GM12865 (cell line): ENCODE measurements at regions not wholly inside any gene's neighbourhood (a gene's known extent, or its start where the extent isn't known, plus 50 kb on each side); places are given as distances from the start of the nearest gene placed in this dataset.
"Not testable (repeated sequence)": the region's sequence is repeated elsewhere in the genome, so short reads cannot be mapped to it uniquely, and the experiment has no call there.

Experiments
- DNase-seq: peaks from one replicate; pipeline ENCODE4 v3.0.0; 2010; ENCODE audit warnings: low read depth
- H3K4me3 ChIP-seq: 2 replicates; pipeline ENCODE4 v1.5.1; 2011; ENCODE audit warnings: mild to moderate bottlenecking, low read depth, low read length, control low read depth
- TF ChIP-seq, protein P1 (sequence below): IDR thresholded peaks from 2 replicates; pipeline ENCODE4 v1.5.1; 2011; ENCODE audit warnings: low read length, control low read depth, low read depth, inconsistent platforms; ENCODE audit not compliant: insufficient read depth; ENCODE audit errors: missing control alignments

DNA sequence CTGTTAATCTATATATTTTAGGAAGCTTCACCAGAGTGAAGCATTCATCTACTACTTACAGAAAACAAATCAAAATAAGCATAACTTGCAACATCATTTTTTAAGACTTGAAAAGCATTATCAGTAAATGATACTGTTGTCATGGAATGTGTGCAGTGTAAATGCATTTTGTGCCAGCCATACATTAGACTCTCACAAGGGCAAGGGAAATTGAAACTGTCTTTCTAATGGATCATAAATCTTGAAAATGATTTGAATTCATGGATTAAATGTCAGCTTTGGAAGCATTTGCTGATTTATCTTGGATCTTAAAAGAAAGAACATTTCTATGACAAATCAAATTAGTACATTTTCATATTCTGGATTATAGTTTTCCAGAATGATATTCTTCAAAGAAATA, 338.3 kb upstream of the SGO1 start:
- no peak for DNase-seq
- H3K4me3 ChIP-seq, result no peak overlapping the region
- TF ChIP-seq, protein P1, sequence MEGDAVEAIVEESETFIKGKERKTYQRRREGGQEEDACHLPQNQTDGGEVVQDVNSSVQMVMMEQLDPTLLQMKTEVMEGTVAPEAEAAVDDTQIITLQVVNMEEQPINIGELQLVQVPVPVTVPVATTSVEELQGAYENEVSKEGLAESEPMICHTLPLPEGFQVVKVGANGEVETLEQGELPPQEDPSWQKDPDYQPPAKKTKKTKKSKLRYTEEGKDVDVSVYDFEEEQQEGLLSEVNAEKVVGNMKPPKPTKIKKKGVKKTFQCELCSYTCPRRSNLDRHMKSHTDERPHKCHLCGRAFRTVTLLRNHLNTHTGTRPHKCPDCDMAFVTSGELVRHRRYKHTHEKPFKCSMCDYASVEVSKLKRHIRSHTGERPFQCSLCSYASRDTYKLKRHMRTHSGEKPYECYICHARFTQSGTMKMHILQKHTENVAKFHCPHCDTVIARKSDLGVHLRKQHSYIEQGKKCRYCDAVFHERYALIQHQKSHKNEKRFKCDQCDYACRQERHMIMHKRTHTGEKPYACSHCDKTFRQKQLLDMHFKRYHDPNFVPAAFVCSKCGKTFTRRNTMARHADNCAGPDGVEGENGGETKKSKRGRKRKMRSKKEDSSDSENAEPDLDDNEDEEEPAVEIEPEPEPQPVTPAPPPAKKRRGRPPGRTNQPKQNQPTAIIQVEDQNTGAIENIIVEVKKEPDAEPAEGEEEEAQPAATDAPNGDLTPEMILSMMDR, result no peak

DNA sequence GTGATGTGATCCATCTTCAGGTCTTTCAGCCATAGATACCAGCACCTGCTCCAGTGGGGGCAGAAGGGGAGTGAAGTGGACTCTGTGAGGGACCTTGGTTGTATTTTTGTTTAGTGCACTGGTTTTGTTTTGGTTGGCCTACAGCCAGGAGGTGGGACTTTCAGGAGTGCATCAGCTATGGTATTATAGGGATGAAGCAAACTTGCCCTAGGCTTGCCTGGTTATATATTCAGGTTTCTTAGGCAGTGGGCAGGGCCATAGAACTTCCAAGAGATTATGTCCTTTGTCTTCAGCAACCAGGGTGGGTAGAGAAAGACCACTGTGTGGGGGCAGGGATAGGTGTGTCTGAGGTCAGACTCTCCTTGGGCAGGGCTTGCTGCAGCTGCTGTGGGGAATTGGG, 337.3 kb upstream of the SGO1 start:
- no peak for DNase-seq
- no peak overlapping the region for H3K4me3 ChIP-seq
- TF ChIP-seq, protein P1, result no peak

DNA sequence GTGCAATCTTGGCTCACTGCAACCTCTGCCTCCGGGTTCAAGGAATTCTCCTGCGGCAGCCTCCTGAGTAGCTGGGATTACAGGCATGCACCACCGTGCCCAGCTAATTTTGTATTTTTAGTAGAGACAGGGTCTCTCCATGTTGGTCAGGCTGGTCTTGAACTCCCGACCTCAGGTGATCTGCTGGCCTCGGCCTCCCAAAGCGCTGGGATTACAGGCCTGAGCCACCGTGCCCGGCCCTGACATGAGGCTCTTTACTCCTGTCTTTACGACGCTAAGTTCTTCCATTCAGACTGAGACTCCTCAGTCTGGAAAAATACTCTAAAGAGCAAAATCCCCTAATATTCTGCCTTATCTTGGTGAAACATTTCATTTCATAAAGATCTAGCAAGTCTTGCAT, 331.3 kb upstream of the SGO1 start:
- not testable (repeated sequence) for DNase-seq

DNA sequence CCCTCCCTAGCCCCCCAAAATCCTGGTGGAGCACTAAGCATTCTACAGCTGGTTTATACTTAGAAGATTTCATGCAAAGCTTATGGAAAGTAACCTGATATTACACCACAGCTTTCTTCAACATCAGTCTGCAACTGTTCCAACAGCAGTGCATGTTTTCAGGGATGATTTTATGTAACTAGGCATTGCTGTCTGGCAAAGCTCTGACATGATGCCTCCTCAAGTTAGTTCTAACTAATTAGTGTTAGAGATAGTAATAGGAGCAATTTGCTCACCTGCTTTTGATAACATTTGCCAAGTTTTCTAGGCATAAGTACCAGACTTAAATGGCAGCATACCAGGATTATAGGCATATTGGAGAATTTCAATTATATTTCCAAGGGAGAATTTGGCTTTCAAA, 330.3 kb upstream of the SGO1 start:
- no peak for DNase-seq
- no peak overlapping the region for H3K4me3 ChIP-seq
- TF ChIP-seq, protein P1, result no peak

More for the DNA sequence above, 331.3 kb upstream of the SGO1 start:
- H3K4me3 ChIP-seq, result not testable (repeated sequence)

DNA sequence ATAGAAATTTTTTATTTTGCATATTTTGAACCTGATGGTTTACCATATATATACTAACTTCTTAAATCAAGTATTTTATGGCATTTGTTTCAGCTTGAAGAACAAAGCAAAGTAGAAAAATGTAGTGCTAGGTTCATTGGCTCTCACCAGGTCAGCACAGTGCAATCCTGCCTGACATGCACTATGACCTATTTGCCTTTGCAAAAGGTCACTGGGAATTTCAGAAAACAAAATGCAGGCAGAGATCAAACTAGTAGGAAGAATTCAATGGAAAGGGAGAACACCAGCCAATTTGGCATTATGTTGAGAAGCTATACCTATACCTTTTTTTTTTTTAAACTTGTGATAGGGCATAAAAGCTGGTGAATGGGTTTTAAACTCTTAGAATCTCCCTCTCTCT, 329.8 kb upstream of the SGO1 start:
- no peak overlapping the region for H3K4me3 ChIP-seq
- no peak for DNase-seq
- TF ChIP-seq, protein P1, result no peak

DNA sequence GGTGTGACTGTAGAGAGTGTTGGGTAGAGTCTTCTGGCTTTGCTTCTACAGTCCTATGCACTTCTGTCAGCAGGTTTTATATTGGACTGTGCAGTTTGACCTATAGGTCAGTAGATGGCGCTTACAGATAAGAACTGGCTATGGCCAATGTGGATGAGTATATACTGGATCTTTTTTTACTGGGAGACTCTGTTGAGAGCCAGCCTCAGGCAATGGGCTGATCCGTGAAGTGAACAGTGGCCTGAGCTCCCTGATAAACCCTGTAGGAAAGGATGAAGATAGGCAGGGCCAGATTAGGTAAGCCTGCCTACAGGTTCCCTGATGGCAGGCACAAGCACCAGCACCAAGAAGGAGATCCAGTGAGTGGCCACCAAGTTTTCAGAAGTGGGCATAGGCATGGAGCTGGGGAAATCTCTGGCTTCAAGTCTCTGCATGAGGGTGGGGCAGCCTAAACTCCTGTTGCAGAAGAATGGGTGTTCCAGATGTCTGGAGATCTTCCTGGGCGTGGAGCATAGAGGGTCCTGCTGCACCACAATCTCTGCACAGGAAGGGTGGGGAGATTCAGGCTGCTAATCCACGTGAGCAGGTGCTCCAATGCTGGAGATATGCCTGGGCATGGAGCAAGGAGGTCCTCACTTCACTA, 326.0 kb upstream of the SGO1 start:
- H3K4me3 ChIP-seq, result no peak overlapping the region
- DNase-seq, result peak; percentile 31
- TF ChIP-seq, protein P1, result peak; percentile 64

DNA sequence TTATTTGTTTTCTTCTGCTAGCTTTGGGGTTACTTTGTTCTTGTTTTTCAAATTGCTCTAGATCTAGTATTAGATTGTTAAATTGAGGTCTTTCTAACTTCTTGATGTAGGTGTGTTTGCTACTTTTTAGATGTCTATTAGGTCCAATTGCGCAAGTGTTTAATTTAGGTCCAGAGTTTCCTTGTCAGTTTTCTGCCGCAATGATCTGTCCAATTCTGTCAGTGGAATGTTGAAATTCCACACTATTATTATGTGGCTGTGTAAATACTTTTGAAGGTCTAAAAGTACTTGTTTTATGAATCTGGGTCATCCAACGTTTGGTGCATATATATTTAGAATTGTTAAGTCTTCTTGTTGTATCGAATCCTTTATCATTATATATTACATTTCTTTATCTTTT, 324.4 kb upstream of the SGO1 start:
- TF ChIP-seq, protein P1, result no peak
- DNase-seq, result no peak
- no peak overlapping the region for H3K4me3 ChIP-seq
